Tibial nerve (tissue), 4 donors: ENCODE measurements at regions not wholly inside any gene's neighbourhood (a gene's known extent, or its start where the extent isn't known, plus 50 kb on each side); places are given as distances from the start of the nearest gene placed in this dataset.

Experiments
- DNase-seq, 2 donors: peaks; one replicate each; pipeline ENCODE4 v3.0.0-alpha.2; 2019; ENCODE audit warnings: low spot score in 2 of 2
- H3K27ac ChIP-seq, 4 donors: fragments of 200-600 bp; sonication (generic) in 3 of 4; one replicate each; pipeline ENCODE4 v1.5.1; 2017 to 2019; ENCODE audit warnings: mild to moderate bottlenecking in 1 of 4
- H3K27me3 ChIP-seq, 2 donors: fragments of 200-600 bp; sonication (generic) in 1 of 2; one replicate each; pipeline versions ENCODE4 v1.5.1 to v1.6.0; 2017 to 2019
- H3K36me3 ChIP-seq, 3 donors: fragments of 200-600 bp; sonication (generic); one replicate each; pipeline ENCODE4 v1.5.1; 2018 to 2019
- H3K4me1 ChIP-seq, 4 donors: fragments of 200-600 bp; sonication (generic) in 3 of 4; one replicate each; pipeline ENCODE4 v1.5.1; 2017 to 2019
- H3K4me3 ChIP-seq, 4 donors: fragments of 200-600 bp; sonication (generic) in 3 of 4; one replicate each; pipeline ENCODE4 v1.5.1; 2017 to 2019; ENCODE audit warnings: mild to moderate bottlenecking in 1 of 4, moderate library complexity in 1 of 4
- H3K9me3 ChIP-seq, 4 donors: fragments of 200-600 bp; sonication (generic) in 3 of 4; one replicate each; pipeline ENCODE4 v1.5.1; 2017 to 2019
- EP300 ChIP-seq, 2 donors: sonication (generic); formaldehyde crosslinking; IDR thresholded peaks; one replicate each; pipeline ENCODE4 v1.6.1; 2017; ENCODE audit warnings: antibody characterized with exemption in 2 of 2, mild to moderate bottlenecking in 1 of 2
- POLR2A ChIP-seq, 2 donors: fragments of 450-650 bp; IDR thresholded peaks; one replicate each; pipeline ENCODE4 v1.6.1; 2017; ENCODE audit warnings: antibody characterized with exemption in 2 of 2, mild to moderate bottlenecking in 2 of 2, moderate library complexity in 2 of 2
- WGBS, 2 donors: methylation state at CpG; one replicate each; pipeline ENCODE4 v1.1.5; 2018; 5-methylcytosine and 5-hydroxymethylcytosine counted together
- TF ChIP-seq, protein P1 (sequence below), 5 experiments: fragments of 200-600 bp in 3 of 5; fragments of 450-650 bp in 2 of 5; sonication (generic) in 3 of 5; IDR thresholded peaks; one replicate each; pipeline ENCODE4 v1.5.1; 2016 to 2019; ENCODE audit warnings: antibody characterized with exemption in 5 of 5, mild to moderate bottlenecking in 3 of 5, moderate library complexity in 2 of 5

DNA sequence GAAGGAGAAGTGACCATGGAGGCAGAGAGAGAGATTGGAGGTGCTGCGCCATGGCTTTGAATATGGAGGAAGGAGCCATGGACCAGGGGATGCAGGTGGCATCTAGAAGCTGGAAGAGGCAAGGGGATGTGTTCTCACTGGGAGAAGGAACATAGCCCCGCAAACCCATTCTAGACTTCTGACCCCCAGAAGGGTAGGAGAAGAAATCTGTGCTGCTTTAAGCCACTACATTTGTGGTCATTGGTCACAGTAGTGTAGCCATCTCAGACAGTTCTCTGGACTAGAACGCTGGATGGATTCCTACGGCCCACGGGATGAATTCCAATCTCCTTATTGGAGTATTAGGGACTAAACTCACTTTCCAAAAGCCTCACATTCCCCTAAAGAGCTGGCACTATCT lies 67.8 kb downstream of the PTGR3 start:
- Histone ChIP-seq H3K9me3 (peaks cover 0 to 20% (median 0%) of the 10 kb centered on the region in 4 donors), H3K27me3 (no peaks in the 10 kb centered on the region), H3K4me1 (no peaks in the 10 kb centered on the region), H3K27ac (no peak overlapping the region), H3K36me3 (no peaks in the 10 kb centered on the region), H3K4me3 (no peak overlapping the region)
- 83 to 88% methylated on average over 5 of the region's 5 CpGs for WGBS, 2 donors
- DNase-seq = no peak
- TF ChIP-seq, protein P1, sequence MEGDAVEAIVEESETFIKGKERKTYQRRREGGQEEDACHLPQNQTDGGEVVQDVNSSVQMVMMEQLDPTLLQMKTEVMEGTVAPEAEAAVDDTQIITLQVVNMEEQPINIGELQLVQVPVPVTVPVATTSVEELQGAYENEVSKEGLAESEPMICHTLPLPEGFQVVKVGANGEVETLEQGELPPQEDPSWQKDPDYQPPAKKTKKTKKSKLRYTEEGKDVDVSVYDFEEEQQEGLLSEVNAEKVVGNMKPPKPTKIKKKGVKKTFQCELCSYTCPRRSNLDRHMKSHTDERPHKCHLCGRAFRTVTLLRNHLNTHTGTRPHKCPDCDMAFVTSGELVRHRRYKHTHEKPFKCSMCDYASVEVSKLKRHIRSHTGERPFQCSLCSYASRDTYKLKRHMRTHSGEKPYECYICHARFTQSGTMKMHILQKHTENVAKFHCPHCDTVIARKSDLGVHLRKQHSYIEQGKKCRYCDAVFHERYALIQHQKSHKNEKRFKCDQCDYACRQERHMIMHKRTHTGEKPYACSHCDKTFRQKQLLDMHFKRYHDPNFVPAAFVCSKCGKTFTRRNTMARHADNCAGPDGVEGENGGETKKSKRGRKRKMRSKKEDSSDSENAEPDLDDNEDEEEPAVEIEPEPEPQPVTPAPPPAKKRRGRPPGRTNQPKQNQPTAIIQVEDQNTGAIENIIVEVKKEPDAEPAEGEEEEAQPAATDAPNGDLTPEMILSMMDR (IDR thresholded peaks at IDR 0.05) = no peak
- TF ChIP-seq POLR2A (IDR thresholded peaks at IDR 0.05) = no peak
- no peak for TF ChIP-seq EP300 (IDR thresholded peaks at IDR 0.05)

- TF ChIP-seq POLR2A (IDR thresholded peaks at IDR 0.05) (no peak), EP300 (IDR thresholded peaks at IDR 0.05) (no peak)
- TF ChIP-seq, protein P1 (IDR thresholded peaks at IDR 0.05) = no peak
- Histone ChIP-seq H3K27me3 (no peaks in the 10 kb centered on the region), H3K27ac (no peak overlapping the region), H3K36me3 (no peaks in the 10 kb centered on the region), H3K4me3 (no peak overlapping the region), H3K4me1 (no peaks in the 10 kb centered on the region), H3K9me3 (peaks cover 0 to 16% (median 0%) of the 10 kb centered on the region in 4 donors)
- DNase-seq = no peak
- WGBS, 2 donors = 62 to 69% methylated on average over 5 of the region's 5 CpGs
Observed at GRCh38 chr18:75140296-75140695, 68.6 kb downstream of the PTGR3 start.

DNA sequence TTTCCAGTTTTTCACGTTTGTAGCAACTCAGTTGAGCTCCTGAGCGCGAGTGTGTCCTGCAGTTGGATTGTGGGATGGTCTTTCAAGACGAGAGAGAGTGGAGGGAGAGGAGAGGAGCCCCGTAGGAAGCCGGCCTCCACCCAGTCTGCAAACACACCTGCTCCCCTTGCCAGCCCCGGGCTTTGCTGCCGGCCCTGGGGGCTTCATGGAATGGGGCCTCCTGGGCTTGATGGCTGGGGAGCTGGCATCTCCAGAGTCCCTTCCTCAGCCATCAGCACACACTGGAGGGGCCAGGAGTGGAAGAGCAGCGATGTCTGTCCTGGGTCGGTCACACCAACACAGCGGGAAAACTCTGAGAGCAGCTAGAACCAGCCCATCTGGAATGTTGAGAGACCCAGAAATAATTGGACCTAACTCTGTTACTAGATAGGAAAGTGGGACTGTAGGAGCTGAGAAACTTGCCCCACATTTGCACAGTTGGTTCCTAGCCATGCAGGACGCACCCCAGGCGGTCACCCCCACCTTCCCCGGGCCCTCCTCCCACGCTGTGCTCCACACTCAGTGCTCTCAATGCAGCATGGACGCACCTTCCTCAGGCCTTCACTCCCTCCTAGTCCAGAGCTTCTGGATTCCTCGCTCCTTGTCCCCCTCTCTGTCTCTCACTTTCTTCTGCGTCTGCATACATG lies 69.6 kb downstream of the PTGR3 start:
- no peak overlapping the region for H3K4me3 ChIP-seq
- no peak for DNase-seq
- 87 to 92% methylated on average over 18 of the region's 18 CpGs for WGBS, 2 donors
- no peaks in the 10 kb centered on the region for H3K4me1 ChIP-seq
- no peak overlapping the region for H3K27ac ChIP-seq
- no peaks in the 10 kb centered on the region for H3K27me3 ChIP-seq
- no peaks in the 10 kb centered on the region for H3K36me3 ChIP-seq
- no peak for TF ChIP-seq POLR2A (IDR thresholded peaks at IDR 0.05)
- TF ChIP-seq, protein P1 (IDR thresholded peaks at IDR 0.05) = no peak
- TF ChIP-seq EP300 (IDR thresholded peaks at IDR 0.05) = no peak
- peaks cover 0 to 7% (median 0%) of the 10 kb centered on the region in 4 donors for H3K9me3 ChIP-seq

DNA sequence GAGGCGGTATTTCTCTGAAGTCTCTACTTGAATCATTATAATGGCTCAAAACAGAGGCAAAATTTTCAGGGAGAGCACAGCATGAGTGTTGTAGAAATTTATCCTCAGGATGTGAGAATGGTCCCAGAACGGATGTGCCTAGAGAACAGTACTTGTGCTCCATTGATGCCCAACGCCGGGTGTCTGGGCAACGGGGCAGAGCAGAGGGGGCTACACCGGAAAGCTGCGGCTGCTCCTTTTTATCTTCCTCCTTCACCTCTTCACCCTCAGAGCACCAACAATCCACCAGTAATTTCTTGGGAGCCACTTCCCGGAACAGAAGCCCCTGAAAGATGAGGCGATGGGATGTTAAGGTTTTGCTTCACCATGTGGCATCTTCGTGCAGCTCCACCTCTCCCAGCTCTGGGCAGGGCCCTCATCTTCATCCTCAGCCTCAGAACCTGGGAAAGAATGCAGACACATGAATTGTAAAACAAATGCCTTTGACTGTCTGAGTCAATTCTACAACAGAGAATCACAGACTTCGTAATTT lies 71.5 kb downstream of the PTGR3 start:
- DNase-seq = no peak
- H3K27ac ChIP-seq = no peak overlapping the region
- TF ChIP-seq POLR2A (IDR thresholded peaks at IDR 0.05) = no peak
- TF ChIP-seq, protein P1 (IDR thresholded peaks at IDR 0.05) = no peak
- no peaks in the 10 kb centered on the region for H3K4me1 ChIP-seq
- H3K4me3 ChIP-seq = no peak overlapping the region
- WGBS, 2 donors = 87 to 92% methylated on average over 11 of the region's 11 CpGs
- H3K36me3 ChIP-seq = no peaks in the 10 kb centered on the region
- H3K9me3 ChIP-seq = no peaks in the 10 kb centered on the region
- H3K27me3 ChIP-seq = no peaks in the 10 kb centered on the region

DNA sequence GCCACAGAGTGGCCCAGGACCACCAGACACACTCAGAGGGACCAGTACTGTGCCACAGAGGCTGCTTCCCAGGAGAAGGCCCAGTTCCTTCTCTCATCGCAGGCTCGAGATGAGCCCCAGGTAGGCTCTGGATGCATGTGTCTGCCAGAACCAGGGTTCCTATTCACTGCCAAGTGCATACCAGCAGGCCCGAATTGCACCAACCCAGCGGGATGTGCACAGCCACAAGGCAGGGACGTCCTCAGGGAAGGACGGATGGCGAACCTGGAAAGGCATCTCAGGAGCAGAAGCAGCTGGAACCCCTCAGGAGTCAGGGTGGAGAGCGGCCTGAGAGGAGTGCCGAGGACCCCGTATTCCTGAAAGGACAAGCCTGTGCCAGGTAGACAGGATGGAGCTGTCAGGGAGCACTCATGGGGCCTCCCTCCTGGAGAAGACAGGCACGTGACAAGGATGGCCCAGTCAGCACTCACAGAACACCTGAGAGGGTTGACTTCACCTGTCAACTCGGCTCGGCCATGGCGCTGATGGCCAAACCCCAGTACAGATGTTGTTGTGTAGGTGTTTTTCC lies 73.7 kb downstream of the PTGR3 start:
- peaks cover 0 to 6% (median 0%) of the 10 kb centered on the region in 4 donors for H3K4me1 ChIP-seq
- 93 to 96% methylated on average over 14 of the region's 14 CpGs for WGBS, 2 donors

More for the DNA sequence above, 73.7 kb downstream of the PTGR3 start:
- Histone ChIP-seq H3K27ac (no peak overlapping the region), H3K9me3 (no peaks in the 10 kb centered on the region), H3K4me3 (no peak overlapping the region), H3K27me3 (no peaks in the 10 kb centered on the region), H3K36me3 (no peaks in the 10 kb centered on the region)
- no peak for TF ChIP-seq POLR2A (IDR thresholded peaks at IDR 0.05)
- no peak for TF ChIP-seq EP300 (IDR thresholded peaks at IDR 0.05)
- TF ChIP-seq, protein P1 (IDR thresholded peaks at IDR 0.05) = no peak
- no peak for DNase-seq
